BJ (cell line): ENCODE measurements at regions not wholly inside any gene's neighbourhood (a gene's known extent, or its start where the extent isn't known, plus 50 kb on each side); places are given as distances from the start of the nearest gene placed in this dataset.

ENCODE experiments used
- CTCF ChIA-PET: fragments of 350-600 bp; formaldehyde crosslinking; extraction: SDS; loops from one replicate; lab custom pipeline; 2021; ENCODE audit warnings: antibody characterized with exemption, inconsistent platforms; lab: Yijun Ruan, JAX
- POLR2A ChIA-PET: fragments of 300-600 bp; sonication (Branson Sonifier 250); formaldehyde crosslinking; extraction: SDS; loops from one replicate; lab custom pipeline; 2021; ENCODE audit warnings: antibody characterized with exemption; lab: Charles Lee
- DNase-seq: peaks from one replicate; pipeline ENCODE4 v3.0.0-alpha.2; 2011; ENCODE audit warnings: low read depth
- H3K27me3 ChIP-seq: 2 replicates; pipeline ENCODE4 v1.6.0; 2011; ENCODE audit warnings: low read length; ENCODE audit not compliant: control insufficient read depth, insufficient read depth
- H3K36me3 ChIP-seq: 2 replicates; pipeline ENCODE4 v1.5.1; 2011; ENCODE audit warnings: low read length; ENCODE audit not compliant: control insufficient read depth, insufficient read depth
- H3K4me3 ChIP-seq: 2 replicates; pipeline ENCODE4 v1.5.1; 2011; ENCODE audit warnings: low read depth, mild to moderate bottlenecking, control low read depth, low read length
- TF ChIP-seq, protein P1 (sequence below): IDR thresholded peaks from 2 replicates; pipeline ENCODE4 v1.5.1; 2011; ENCODE audit warnings: low read depth, mild to moderate bottlenecking, control low read depth, inconsistent platforms, low read length, moderate library complexity; ENCODE audit not compliant: insufficient read depth

GRCh38 chr2:186099826-186100225 is 361.2 kb downstream of the FSIP2 start:
- ChIA-PET POLR2A (no interaction called here), CTCF (no interaction called here)
- Histone ChIP-seq H3K36me3 (no peaks in the 10 kb centered on the region), H3K4me3 (no peak overlapping the region), H3K27me3 (no peaks in the 10 kb centered on the region)
- no peak for DNase-seq
- TF ChIP-seq, protein P1, sequence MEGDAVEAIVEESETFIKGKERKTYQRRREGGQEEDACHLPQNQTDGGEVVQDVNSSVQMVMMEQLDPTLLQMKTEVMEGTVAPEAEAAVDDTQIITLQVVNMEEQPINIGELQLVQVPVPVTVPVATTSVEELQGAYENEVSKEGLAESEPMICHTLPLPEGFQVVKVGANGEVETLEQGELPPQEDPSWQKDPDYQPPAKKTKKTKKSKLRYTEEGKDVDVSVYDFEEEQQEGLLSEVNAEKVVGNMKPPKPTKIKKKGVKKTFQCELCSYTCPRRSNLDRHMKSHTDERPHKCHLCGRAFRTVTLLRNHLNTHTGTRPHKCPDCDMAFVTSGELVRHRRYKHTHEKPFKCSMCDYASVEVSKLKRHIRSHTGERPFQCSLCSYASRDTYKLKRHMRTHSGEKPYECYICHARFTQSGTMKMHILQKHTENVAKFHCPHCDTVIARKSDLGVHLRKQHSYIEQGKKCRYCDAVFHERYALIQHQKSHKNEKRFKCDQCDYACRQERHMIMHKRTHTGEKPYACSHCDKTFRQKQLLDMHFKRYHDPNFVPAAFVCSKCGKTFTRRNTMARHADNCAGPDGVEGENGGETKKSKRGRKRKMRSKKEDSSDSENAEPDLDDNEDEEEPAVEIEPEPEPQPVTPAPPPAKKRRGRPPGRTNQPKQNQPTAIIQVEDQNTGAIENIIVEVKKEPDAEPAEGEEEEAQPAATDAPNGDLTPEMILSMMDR, result no peak

- Histone ChIP-seq H3K36me3 (no peaks in the 10 kb centered on the region), H3K4me3 (no peak overlapping the region), H3K27me3 (no peaks in the 10 kb centered on the region)
- no peak for DNase-seq
- ChIA-PET CTCF (no interaction called here), POLR2A (no interaction called here)
- TF ChIP-seq, protein P1, result no peak
These were observed 362.0 kb downstream of the FSIP2 start for GRCh38 chr2:186100636-186101035.

GRCh38 chr2:186101616-186102015 is 363.0 kb downstream of the FSIP2 start:
- ChIA-PET CTCF (no interaction called here), POLR2A (no interaction called here)
- Histone ChIP-seq H3K36me3 (no peaks in the 10 kb centered on the region), H3K4me3 (no peak overlapping the region), H3K27me3 (no peaks in the 10 kb centered on the region)
- DNase-seq, result no peak
- TF ChIP-seq, protein P1, result no peak

- Histone ChIP-seq H3K4me3 (no peak overlapping the region), H3K36me3 (no peaks in the 10 kb centered on the region), H3K27me3 (no peaks in the 10 kb centered on the region)
- CTCF ChIA-PET, result no interaction called here
- no peak for DNase-seq
- POLR2A ChIA-PET, result no interaction called here
- TF ChIP-seq, protein P1, result no peak
These were observed 364.7 kb downstream of the FSIP2 start for GRCh38 chr2:186103276-186103675.

DNA sequence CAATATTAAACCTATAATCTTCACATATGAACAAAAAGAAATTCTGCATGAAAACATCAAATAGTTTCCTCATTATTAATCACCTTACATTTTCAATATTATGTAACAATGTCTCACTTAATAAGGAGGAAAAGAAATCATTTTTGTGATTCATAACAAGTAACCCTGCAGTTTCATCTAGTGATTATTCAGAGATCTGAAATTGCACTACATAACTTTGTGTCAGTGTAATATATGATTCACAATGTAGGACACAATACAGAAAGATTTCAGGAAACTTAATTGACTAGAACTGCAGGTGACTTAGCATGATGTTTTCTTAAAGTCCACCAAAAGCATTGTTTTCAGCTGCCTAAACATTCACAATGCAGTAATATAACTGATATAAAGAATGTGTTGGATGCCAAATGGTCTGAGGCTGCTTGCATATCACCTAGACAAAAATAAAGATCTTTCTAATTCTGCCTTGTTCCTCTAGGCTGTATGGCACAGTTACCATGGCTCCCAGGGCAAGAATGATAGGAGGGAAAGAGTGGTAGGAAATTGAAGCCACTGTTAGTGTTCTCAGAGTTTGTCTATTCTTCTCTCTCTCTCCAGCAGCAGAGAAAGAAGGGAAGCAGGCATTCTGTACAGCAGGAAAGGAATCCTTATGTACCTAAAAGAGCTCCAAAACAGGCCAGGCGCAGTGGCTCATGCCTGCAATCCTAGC is 366.6 kb downstream of the FSIP2 start:
- CTCF ChIA-PET, result no interaction called here

More for the DNA sequence above, 366.6 kb downstream of the FSIP2 start:
- no peaks in the 10 kb centered on the region for H3K36me3 ChIP-seq
- no peak for DNase-seq
- TF ChIP-seq, protein P1, result no peak
- POLR2A ChIA-PET, result no interaction called here
- H3K27me3 ChIP-seq, result no peaks in the 10 kb centered on the region
- H3K4me3 ChIP-seq, result no peak overlapping the region
